ENCODE measurements at regions not wholly inside any gene's neighbourhood (a gene's known extent, or its start where the extent isn't known, plus 50 kb on each side); places are given as distances from the start of the nearest gene placed in this dataset.

DNA sequence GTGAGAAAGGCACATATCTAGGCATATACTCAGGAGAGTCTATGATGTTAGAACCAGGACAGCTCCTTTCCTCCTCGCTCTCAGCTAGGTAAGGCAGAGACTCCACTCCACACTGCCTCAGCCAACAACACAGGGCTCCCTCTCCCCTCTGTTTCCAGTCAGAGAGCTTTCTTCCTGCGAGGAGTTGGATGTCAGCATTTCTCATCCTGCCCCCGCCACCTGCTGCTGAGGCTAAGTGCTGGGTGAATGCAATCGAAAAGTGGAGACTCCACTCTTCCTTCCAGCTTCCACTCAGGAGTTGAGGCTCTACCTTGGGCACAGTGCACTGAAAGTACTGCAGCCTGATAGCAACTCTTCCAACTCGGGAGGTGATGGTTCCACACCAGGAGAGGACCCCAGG, 177.2 kb upstream of the RAB6C start:
- TF ChIP-seq CTCF (IDR thresholded peaks at IDR 0.05) = no peak
- TF ChIP-seq POLR2A (IDR thresholded peaks at IDR 0.05) = no peak

Data from lower leg skin (tissue), 3 donors.